ENCODE measurements at regions not wholly inside any gene's neighbourhood (a gene's known extent, or its start where the extent isn't known, plus 50 kb on each side); places are given as distances from the start of the nearest gene placed in this dataset.

GRCh38 chr5:84564321-84565075, 179.8 kb upstream of the EDIL3 start (continued):
- TF ChIP-seq CHD7 (IDR thresholded peaks at IDR 0.05; ENCODE audit: insufficient replicate concordance, low read length) (peak; percentile 23), RAD21 (IDR thresholded peaks at IDR 0.05 in 1 of 2, conservative IDR thresholded peaks at IDR 0.05 in 1 of 2; ENCODE audit: low read depth in 2 of 2, low read length in 2 of 2) (no peak), TCF12 (IDR thresholded peaks at IDR 0.05; ENCODE audit: low read depth, low read length) (no peak), ZNF274 (IDR thresholded peaks at IDR 0.05; ENCODE audit: borderline replicate concordance, extremely low read depth, low read length) (no peak), CHD1 (IDR thresholded peaks at IDR 0.05; ENCODE audit: low read depth, low read length) (no peak), HDAC6 (IDR thresholded peaks at IDR 0.05; ENCODE audit: low read depth, low read length) (no peak)

Measured in H1 (cell line).